T47D (cell line): ENCODE measurements at regions not wholly inside any gene's neighbourhood (a gene's known extent, or its start where the extent isn't known, plus 50 kb on each side); places are given as distances from the start of the nearest gene placed in this dataset.

Experiments used
- DNase-seq, 2 experiments: peaks; one replicate each; pipeline versions ENCODE4 v3.0.0 to v3.0.0-alpha.2; 2011 to 2012; ENCODE audit warnings: low read depth in 1 of 2, low spot score in 1 of 2
- JUND ChIP-seq: IDR thresholded peaks from 2 replicates; pipeline ENCODE4 v1.6.1; 2012; ENCODE audit warnings: low read depth
- in situ Hi-C: cut with HindIII; loops from 2 replicates; pipeline ENCODE4 v1.10.0; 2016; ENCODE audit warnings: low sequenced_read_pairs, low pct_unique_long_range_greater_than_20kb

DNA sequence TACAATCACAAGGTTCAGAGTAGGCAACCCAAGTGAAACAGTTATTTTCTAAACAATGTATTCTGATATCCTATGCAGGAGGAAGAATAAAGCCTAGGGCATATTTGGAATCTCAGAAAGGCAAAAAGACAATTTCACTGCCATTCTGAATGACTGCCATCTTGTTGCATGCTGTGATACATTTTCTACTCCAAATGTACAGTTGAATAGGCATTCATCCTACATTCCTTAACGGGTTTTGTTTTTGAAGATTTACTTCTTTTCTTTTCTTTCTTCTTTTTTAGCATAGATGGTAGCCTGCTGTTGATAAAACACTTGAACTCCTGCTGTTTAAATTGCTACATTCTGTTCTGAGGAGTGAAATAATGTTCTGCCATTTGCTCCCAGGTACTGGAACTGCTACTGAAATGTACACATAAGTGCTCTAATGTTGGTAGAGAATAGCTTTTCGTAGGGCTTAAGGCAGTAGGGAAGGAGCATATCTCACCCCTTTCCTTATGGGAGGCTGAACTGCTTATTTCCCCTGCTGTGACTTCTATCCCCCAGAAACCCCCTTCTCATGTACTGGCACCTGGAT lies 506.8 kb downstream of the DNAJB9 start:
- in situ Hi-C loops = no loop called here
- no peak for DNase-seq
- no peak for TF ChIP-seq JUND

GRCh38 chr7:109091042-109091441 lies 521.4 kb downstream of the DNAJB9 start:
- in situ Hi-C loops = no loop called here
- no peak for DNase-seq
- no peak for TF ChIP-seq JUND

DNA sequence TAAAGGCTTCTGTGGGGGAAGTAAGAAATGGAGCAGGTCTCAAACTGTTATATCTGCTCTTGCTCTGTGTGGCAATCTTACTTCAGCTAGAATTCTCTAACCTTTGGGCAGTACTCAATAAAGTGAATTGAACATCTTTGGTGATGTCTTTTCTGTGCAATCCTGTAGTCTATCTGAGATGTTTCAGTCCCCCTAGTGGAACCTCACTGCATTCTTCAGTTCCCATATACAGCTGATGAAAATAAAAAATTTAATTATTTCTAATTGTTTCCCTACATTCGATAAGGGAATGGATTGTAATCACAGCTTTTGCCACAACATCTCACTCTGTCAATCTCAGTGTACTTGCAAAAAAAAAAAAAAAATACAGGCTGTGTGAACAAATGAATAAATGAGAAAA lies 522.6 kb downstream of the DNAJB9 start:
- in situ Hi-C loops = no loop called here
- no peak for TF ChIP-seq JUND
- peak in 1 of 2 experiments; percentile 16 for DNase-seq

DNA sequence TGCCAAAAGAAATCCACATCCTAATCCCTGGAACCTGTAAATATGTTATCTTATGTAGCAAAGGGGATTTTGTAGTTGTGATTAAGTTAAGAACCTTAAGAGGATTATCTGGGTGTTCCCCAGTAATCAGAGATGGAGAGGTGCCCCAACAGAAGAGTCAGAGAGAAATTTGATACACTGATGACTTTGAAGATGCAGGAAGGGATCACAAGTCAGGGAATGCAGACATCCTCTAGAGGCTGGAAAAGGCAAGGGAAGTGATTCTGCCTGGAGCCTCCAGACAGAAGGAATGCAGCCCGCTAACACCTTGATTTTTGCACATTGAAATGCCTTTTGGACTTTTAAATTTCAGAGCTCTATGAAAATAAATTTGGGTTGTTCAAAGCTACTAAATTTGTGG lies 531.7 kb downstream of the DNAJB9 start:
- DNase-seq = no peak
- no peak for TF ChIP-seq JUND
- in situ Hi-C loops = no loop called here

DNA sequence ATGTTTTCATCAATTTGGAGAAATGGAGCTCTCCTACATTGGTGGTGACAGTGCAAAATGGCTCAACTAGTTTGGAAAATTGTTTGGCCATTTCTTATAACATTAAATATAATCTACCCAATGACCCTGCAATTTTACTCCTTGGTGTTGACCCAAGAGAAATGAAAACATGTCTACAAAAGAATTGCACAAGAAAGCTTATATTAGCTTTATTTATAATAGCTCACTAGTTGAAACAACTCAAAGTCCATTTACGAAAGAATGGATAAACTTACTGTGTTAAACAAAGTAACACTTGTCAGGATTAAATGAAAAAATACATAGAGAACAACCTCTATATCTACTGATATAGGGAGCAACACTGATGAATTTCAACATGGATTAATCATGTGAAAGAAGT lies 539.9 kb downstream of the DNAJB9 start:
- DNase-seq = no peak
- TF ChIP-seq JUND = no peak
- in situ Hi-C loops = no loop called here

DNA sequence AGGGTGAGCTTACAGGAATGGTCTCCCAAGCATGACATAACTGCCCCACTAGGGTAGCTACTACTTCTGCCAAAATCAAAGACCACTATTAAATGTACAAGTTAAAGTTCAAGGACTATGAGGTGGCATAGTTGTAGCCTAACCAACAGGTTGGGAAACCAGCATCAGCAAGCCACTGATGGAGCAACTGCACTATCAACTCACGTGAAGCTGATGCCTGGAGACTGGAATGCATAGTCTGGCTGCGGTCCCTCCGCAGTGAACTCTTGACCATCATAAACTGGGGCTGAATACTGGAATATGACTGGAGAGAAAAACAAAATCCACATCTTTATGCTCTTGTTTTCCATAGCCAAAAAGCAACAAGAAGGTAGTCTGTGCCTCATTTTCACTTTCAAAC lies 541.4 kb downstream of the DNAJB9 start:
- in situ Hi-C loops = no loop called here
- TF ChIP-seq JUND = no peak
- no peak for DNase-seq

DNA sequence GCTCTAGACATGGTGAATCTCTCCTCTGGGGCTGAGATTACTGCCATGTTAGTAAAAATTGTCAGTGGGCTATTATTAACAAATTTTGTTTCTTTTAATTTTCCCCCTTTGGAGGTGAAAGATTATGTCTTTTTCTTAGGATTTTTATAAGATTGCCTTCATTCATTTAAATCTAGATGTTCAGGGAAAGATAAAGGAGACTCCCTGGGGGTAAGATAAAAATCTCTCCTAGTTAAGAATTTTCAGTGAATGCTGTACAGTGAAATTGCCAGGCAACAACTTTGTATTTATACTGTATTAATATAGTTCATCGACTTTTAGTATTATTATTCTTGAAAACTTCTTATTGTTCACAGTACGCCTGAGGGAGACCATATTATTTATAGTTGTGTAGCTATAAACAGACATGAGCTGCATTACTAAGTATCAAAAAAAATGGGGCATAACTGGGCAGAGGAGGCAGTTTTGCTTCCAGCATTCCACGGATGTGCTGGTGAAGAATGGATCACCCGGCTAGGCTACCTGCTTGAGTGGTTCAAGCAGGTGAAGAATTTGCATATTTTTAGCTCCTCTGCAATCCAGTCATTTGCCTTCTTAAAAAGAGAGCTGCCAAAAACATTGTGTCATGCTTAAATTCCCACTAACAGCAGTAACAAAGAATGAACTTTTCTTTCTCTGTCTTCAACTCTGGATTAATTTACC lies 552.1 kb downstream of the DNAJB9 start:
- in situ Hi-C loops = no loop called here
- no peak for TF ChIP-seq JUND
- DNase-seq = no peak

DNA sequence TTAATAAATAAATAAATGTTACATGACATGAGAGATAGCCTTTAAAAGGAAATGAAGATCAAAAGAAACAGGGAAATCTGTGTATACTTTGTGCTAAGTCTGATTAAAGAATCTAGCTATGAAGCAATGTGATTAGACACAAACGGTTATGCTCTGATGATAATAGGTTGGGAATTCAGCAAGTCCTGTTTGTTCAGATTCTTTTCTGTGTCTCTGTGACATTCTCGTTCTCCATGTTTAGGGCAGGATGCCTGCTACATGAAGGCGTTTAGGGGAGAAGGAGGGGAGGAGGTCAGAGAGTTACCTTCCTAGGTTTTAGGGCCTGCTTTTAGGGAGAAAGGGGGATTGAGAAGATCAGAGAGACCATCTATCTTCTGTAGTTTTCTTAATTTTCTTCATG lies 555.3 kb downstream of the DNAJB9 start:
- peak in 1 of 2 experiments; percentile 55 for DNase-seq
- in situ Hi-C loops = no loop called here
- TF ChIP-seq JUND = no peak

DNA sequence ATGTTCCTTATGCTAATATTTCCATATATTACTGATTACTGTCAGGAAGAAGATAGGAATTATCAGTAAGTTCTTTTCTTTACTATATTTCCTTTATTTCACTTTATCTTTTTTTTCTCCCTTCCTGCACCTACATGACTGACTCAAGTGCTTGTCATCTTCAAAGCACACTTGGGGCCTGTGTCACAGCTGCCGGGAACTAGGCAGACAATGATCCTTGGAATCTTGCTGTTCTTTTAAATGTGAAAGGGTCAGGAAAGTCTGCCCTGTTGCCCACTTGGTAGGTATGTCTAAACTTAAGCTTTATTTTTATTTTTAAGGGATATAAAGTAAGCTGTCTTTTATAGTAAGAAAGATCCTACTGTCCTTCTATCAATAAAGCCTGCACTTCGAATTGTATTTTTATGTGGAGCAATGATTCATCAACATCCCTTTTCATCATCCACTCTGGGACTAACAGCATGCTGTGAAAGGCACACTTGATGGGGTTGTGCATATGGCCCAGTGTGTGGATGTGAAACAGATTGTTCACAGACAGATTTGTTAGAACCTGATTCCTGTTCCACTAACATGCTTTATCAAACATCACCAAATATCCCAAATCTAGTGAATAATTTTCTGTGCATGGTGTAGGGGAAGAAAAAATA lies 556.9 kb downstream of the DNAJB9 start:
- TF ChIP-seq JUND = no peak
- in situ Hi-C loops = no loop called here
- DNase-seq = no peak

GRCh38 chr7:109127145-109127544 lies 557.5 kb downstream of the DNAJB9 start:
- DNase-seq = no peak
- no peak for TF ChIP-seq JUND
- in situ Hi-C loops = no loop called here

GRCh38 chr7:109131141-109131540 lies 561.5 kb downstream of the DNAJB9 start:
- no peak for TF ChIP-seq JUND
- DNase-seq = no peak
- in situ Hi-C loops = no loop called here

DNA sequence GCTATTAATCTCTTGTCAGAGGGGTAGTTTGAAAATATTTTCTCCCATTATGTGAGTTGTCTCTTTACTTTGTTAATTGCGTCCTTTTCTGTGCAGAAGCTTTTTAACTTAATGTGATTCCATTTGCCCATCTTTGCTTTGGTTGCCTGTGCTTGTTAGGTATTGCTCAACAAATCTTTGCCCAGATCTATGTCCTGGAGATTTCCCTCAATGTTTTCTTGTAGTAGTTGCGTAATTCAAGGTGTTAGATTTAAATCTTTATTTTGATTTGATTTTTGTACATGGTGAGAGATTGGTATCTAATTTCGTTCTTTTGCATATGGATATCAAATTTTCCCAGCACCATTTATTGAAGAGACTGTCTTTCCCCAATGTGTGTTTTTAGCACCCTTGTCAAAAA lies 567.2 kb downstream of the DNAJB9 start:
- in situ Hi-C loops = no loop called here
- no peak for DNase-seq
- no peak for TF ChIP-seq JUND

- TF ChIP-seq JUND = no peak
- no peak for DNase-seq
- in situ Hi-C loops = no loop called here
Measured at GRCh38 chr7:109154748-109155147, 585.1 kb downstream of the DNAJB9 start.

GRCh38 chr7:109158246-109158645 lies 588.6 kb downstream of the DNAJB9 start:
- no peak for TF ChIP-seq JUND
- in situ Hi-C loops = no loop called here
- no peak for DNase-seq
